Sigmoid colon (tissue), 3 donors: ENCODE measurements at regions not wholly inside any gene's neighbourhood (a gene's known extent, or its start where the extent isn't known, plus 50 kb on each side); places are given as distances from the start of the nearest gene placed in this dataset.

Experiments
- CTCF ChIP-seq, 4 experiments: fragments of 450-650 bp in 3 of 4; fragments of 200-600 bp in 1 of 4; IDR thresholded peaks; one replicate each; pipeline ENCODE4 v1.5.1; 2016 to 2019; ENCODE audit warnings: antibody characterized with exemption in 4 of 4, mild to moderate bottlenecking in 3 of 4, moderate library complexity in 2 of 4
- POLR2A ChIP-seq, 2 donors: fragments of 450-650 bp; IDR thresholded peaks; one replicate each; pipeline ENCODE4 v1.6.1; 2016; ENCODE audit warnings: antibody characterized with exemption in 2 of 2, mild to moderate bottlenecking in 2 of 2, moderate library complexity in 2 of 2

- TF ChIP-seq POLR2A (IDR thresholded peaks at IDR 0.05) (no peak), CTCF (IDR thresholded peaks at IDR 0.05) (no peak)
Measured at GRCh38 chr2:172213116-172213860, 110.6 kb upstream of the DLX2 start.
